Right atrium auricular region (tissue), 2 donors: ENCODE measurements at regions not wholly inside any gene's neighbourhood (a gene's known extent, or its start where the extent isn't known, plus 50 kb on each side); places are given as distances from the start of the nearest gene placed in this dataset.

ENCODE experiments used
- DNase-seq: peaks from one replicate; pipeline ENCODE4 v3.0.0-alpha.2; 2019; ENCODE audit warnings: low spot score
- H3K27ac ChIP-seq, 2 donors: fragments of 200-600 bp; sonication (generic); 1 replicate in 1 of 2; 2 replicates in 1 of 2; pipeline ENCODE4 v1.5.1; 2016 to 2019
- H3K27me3 ChIP-seq, 2 donors: fragments of 200-600 bp; sonication (generic); one replicate each; pipeline versions ENCODE4 v1.5.1 to v1.6.0; 2017 to 2019
- H3K36me3 ChIP-seq: fragments of 200-600 bp; sonication (generic); one replicate; pipeline ENCODE4 v1.5.1; 2016
- H3K4me1 ChIP-seq, 2 donors: fragments of 200-600 bp; sonication (generic); one replicate each; pipeline versions ENCODE4 v1.5.1 to v1.6.0; 2017 to 2019
- H3K4me3 ChIP-seq, 2 donors: fragments of 200-600 bp; sonication (generic); 1 replicate in 1 of 2; 2 replicates in 1 of 2; pipeline ENCODE4 v1.5.1; 2017 to 2019; ENCODE audit warnings: mild to moderate bottlenecking in 1 of 2, moderate library complexity in 1 of 2
- H3K9me3 ChIP-seq, 2 donors: fragments of 200-600 bp; sonication (generic); one replicate each; pipeline ENCODE4 v1.5.1; 2019
- CTCF ChIP-seq, 2 donors: fragments of 200-600 bp; sonication (generic); IDR thresholded peaks; one replicate each; pipeline ENCODE4 v1.5.1; 2019; ENCODE audit warnings: antibody characterized with exemption in 2 of 2

- TF ChIP-seq CTCF (IDR thresholded peaks at IDR 0.05): peak; percentile 62 to 85
- Histone ChIP-seq H3K36me3 (no peaks in the 10 kb centered on the region), H3K4me3 (no peak overlapping the region), H3K4me1 (peaks cover 0 to 9% of the 10 kb centered on the region in 2 donors), H3K27me3 (no peaks in the 10 kb centered on the region), H3K9me3 (no peaks in the 10 kb centered on the region), H3K27ac (no peak overlapping the region)
- DNase-seq: no peak
Observed at GRCh38 chr12:89016970-89017778, 335.1 kb downstream of the DUSP6 start.

- no peak for DNase-seq
- Histone ChIP-seq H3K4me3 (no peak overlapping the region), H3K27me3 (no peaks in the 10 kb centered on the region), H3K36me3 (no peaks in the 10 kb centered on the region), H3K4me1 (peaks cover 0 to 9% of the 10 kb centered on the region in 2 donors), H3K9me3 (no peaks in the 10 kb centered on the region), H3K27ac (no peak overlapping the region)
- TF ChIP-seq CTCF (IDR thresholded peaks at IDR 0.05): no peak
Observed at GRCh38 chr12:89015419-89015818, 336.9 kb downstream of the DUSP6 start.

GRCh38 chr12:88998421-88998820, 353.9 kb downstream of the DUSP6 start:
- no peak for TF ChIP-seq CTCF (IDR thresholded peaks at IDR 0.05)
- H3K4me3 ChIP-seq: no peak overlapping the region
- no peaks in the 10 kb centered on the region for H3K9me3 ChIP-seq
- DNase-seq: no peak
- H3K27me3 ChIP-seq: no peaks in the 10 kb centered on the region
- H3K36me3 ChIP-seq: no peaks in the 10 kb centered on the region
- H3K27ac ChIP-seq: no peak overlapping the region
- H3K4me1 ChIP-seq: no peaks in the 10 kb centered on the region

- H3K27ac ChIP-seq: no peak overlapping the region
- no peak for TF ChIP-seq CTCF (IDR thresholded peaks at IDR 0.05)
Observed at GRCh38 chr12:88996200-88996788, 356.0 kb downstream of the DUSP6 start.

GRCh38 chr12:88994971-88995370, 357.3 kb downstream of the DUSP6 start:
- no peaks in the 10 kb centered on the region for H3K36me3 ChIP-seq
- no peak for TF ChIP-seq CTCF (IDR thresholded peaks at IDR 0.05)
- no peak for DNase-seq
- H3K27me3 ChIP-seq: no peaks in the 10 kb centered on the region
- no peak overlapping the region for H3K27ac ChIP-seq
- no peaks in the 10 kb centered on the region for H3K4me1 ChIP-seq
- no peaks in the 10 kb centered on the region for H3K9me3 ChIP-seq
- H3K4me3 ChIP-seq: no peak overlapping the region

More at GRCh38 chr12:88996200-88996788, 356.0 kb downstream of the DUSP6 start:
- H3K36me3 ChIP-seq: no peaks in the 10 kb centered on the region
- H3K9me3 ChIP-seq: no peaks in the 10 kb centered on the region
- H3K27me3 ChIP-seq: no peaks in the 10 kb centered on the region
- H3K4me1 ChIP-seq: no peaks in the 10 kb centered on the region
- no peak for DNase-seq
- H3K4me3 ChIP-seq: no peak overlapping the region
